SH-SY5Y (cell line): ENCODE measurements at regions not wholly inside any gene's neighbourhood (a gene's known extent, or its start where the extent isn't known, plus 50 kb on each side); places are given as distances from the start of the nearest gene placed in this dataset.

Source experiments
- GATA2 ChIP-seq: IDR thresholded peaks from 2 replicates; pipeline ENCODE4 v1.6.1; 2011; ENCODE audit warnings: mild to moderate bottlenecking, low read depth, low read length
- GATA3 ChIP-seq: IDR thresholded peaks from 2 replicates; pipeline ENCODE4 v1.6.1; 2011; ENCODE audit warnings: low read depth, mild to moderate bottlenecking, low read length, moderate library complexity

GRCh38 chr21:29441651-29442050 is 142.9 kb downstream of the BACH1 start:
- TF ChIP-seq GATA3 (no peak), GATA2 (no peak)
